SK-N-SH (cell line): ENCODE measurements at regions not wholly inside any gene's neighbourhood (a gene's known extent, or its start where the extent isn't known, plus 50 kb on each side); places are given as distances from the start of the nearest gene placed in this dataset.

ENCODE experiments used
- CTCF ChIA-PET: fragments of 300-600, 350-600 bp; formaldehyde crosslinking; extraction: SDS; loops from one replicate; lab custom pipeline; 2021; lab: Yijun Ruan, JAX
- POLR2A ChIA-PET: fragments of 350-600 bp; sonication (Branson Sonifier 250); formaldehyde crosslinking; extraction: SDS; loops from one replicate; lab custom pipeline; 2020; ENCODE audit warnings: antibody characterized with exemption, inconsistent platforms; lab: Yijun Ruan, JAX
- DNase-seq: peaks from one replicate; pipeline ENCODE4 v3.0.0; 2012
- H2AFZ ChIP-seq: fragments of 200-600 bp; sonication (generic); 2 replicates; pipeline ENCODE4 v1.8.1; 2016; ENCODE audit warnings: antibody characterized with exemption, mild to moderate bottlenecking, low read depth
- H3F3A ChIP-seq: fragments of 200-600 bp; sonication (generic); replicated peaks from 2 replicates; pipeline ENCODE3; 2016; ENCODE audit warnings: antibody characterized with exemption, mild to moderate bottlenecking; ENCODE audit not compliant: insufficient read depth
- H3K27ac ChIP-seq, 2 experiments: fragments of 200-500 bp in 1 of 2; fragments of 200-600 bp in 1 of 2; sonication (Bioruptor generic) in 1 of 2; sonication (generic), shearing (Covaris generic) in 1 of 2; 2 replicates each; pipeline versions ENCODE4 v1.5.1 to v1.6.1; 2014 to 2016; ENCODE audit warnings: low read depth in 2 of 2, inconsistent platforms in 1 of 2, low read length in 1 of 2, mild to moderate bottlenecking in 1 of 2, mixed read lengths in 1 of 2
- H3K27me3 ChIP-seq: fragments of 200-600 bp; sonication (generic), shearing (Covaris generic); 2 replicates; pipeline ENCODE4 v1.6.1; 2016; ENCODE audit warnings: mixed run types; ENCODE audit not compliant: insufficient read depth
- H3K36me3 ChIP-seq, 2 experiments: fragments of 200-500 bp in 1 of 2; fragments of 200-600 bp in 1 of 2; sonication (Bioruptor generic) in 1 of 2; sonication (generic) in 1 of 2; replicated peaks in 1 of 2; 2 replicates each; pipeline versions ENCODE3 to v1.5.1; 2014 to 2016; ENCODE audit warnings: low read length in 1 of 2, mild to moderate bottlenecking in 1 of 2; ENCODE audit not compliant: insufficient read depth in 2 of 2, control insufficient read depth in 1 of 2
- H3K4me1 ChIP-seq, 2 experiments: fragments of 200-500 bp in 1 of 2; fragments of 200-600 bp in 1 of 2; sonication (Bioruptor generic) in 1 of 2; sonication (generic), shearing (Covaris generic) in 1 of 2; 2 replicates each; pipeline versions ENCODE4 v1.5.1 to v1.6.1; 2014 to 2016; ENCODE audit warnings: low read depth in 1 of 2, low read length in 1 of 2, mixed run types in 1 of 2; ENCODE audit not compliant: insufficient read depth in 2 of 2, control insufficient read depth in 1 of 2
- H3K4me2 ChIP-seq: fragments of 200-600 bp; sonication (generic), shearing (Covaris generic); 2 replicates; pipeline ENCODE4 v1.6.1; 2017; ENCODE audit warnings: mixed run types
- H3K4me3 ChIP-seq, 2 experiments: fragments of 200-500 bp in 1 of 2; fragments of 200-600 bp in 1 of 2; sonication (Bioruptor generic) in 1 of 2; sonication (generic), shearing (Covaris generic) in 1 of 2; 2 replicates each; pipeline versions ENCODE4 v1.5.1 to v1.8.1; 2014 to 2016; ENCODE audit warnings: low read depth in 2 of 2, inconsistent platforms in 1 of 2, low read length in 1 of 2, mild to moderate bottlenecking in 1 of 2, mixed read lengths in 1 of 2, moderate library complexity in 1 of 2
- H3K79me2 ChIP-seq: fragments of 200-600 bp; sonication (generic); 2 replicates; pipeline ENCODE4 v1.8.1; 2017; ENCODE audit warnings: mild to moderate bottlenecking; ENCODE audit not compliant: insufficient read depth
- H3K9ac ChIP-seq: fragments of 200-600 bp; sonication (generic); 2 replicates; pipeline ENCODE4 v1.6.1; 2017; ENCODE audit warnings: mixed run types
- H3K9me2 ChIP-seq: fragments of 200-600 bp; sonication (generic); 2 replicates; pipeline ENCODE4 v1.6.1; 2017; ENCODE audit warnings: mixed run types
- H3K9me3 ChIP-seq: fragments of 200-600 bp; sonication (generic); 2 replicates; pipeline ENCODE4 v1.6.1; 2017; ENCODE audit warnings: mixed run types, mild to moderate bottlenecking, moderate library complexity
- H4K20me1 ChIP-seq: fragments of 200-600 bp; sonication (generic); 2 replicates; pipeline ENCODE4 v1.6.1; 2017; ENCODE audit warnings: mild to moderate bottlenecking, mixed run types; ENCODE audit not compliant: insufficient read depth
- CHD2 ChIP-seq: fragments of 150-350 bp; IDR thresholded peaks from 2 replicates; pipeline ENCODE4 v1.6.1; 2018; ENCODE audit warnings: low read length; ENCODE audit not compliant: partially characterized antibody
- EP300 ChIP-seq, 2 experiments: IDR thresholded peaks; 2 replicates each; pipeline versions ENCODE4 v1.4.0 to v1.6.1; 2012; ENCODE audit warnings: borderline replicate concordance in 1 of 2, low read depth in 1 of 2, low read length in 1 of 2
- FOSL2 ChIP-seq: IDR thresholded peaks from 2 replicates; pipeline ENCODE4 v1.4.0; 2012; ENCODE audit warnings: low read depth, mild to moderate bottlenecking, moderate library complexity, borderline replicate concordance
- FOXM1 ChIP-seq: IDR thresholded peaks from 2 replicates; pipeline ENCODE4 v1.4.0; 2012; ENCODE audit warnings: low read depth, mild to moderate bottlenecking
- JUND ChIP-seq: IDR thresholded peaks from 2 replicates; pipeline ENCODE4 v1.4.0; 2012
- NRF1 ChIP-seq: IDR thresholded peaks from 2 replicates; pipeline ENCODE4 v1.6.1; 2012; ENCODE audit warnings: low read depth, mild to moderate bottlenecking, low read length
- POLR2AphosphoS5 ChIP-seq: IDR thresholded peaks from 2 replicates; pipeline ENCODE4 v1.6.1; 2012; ENCODE audit warnings: low read depth, low read length
- SIN3A ChIP-seq: IDR thresholded peaks from 2 replicates; pipeline ENCODE4 v1.6.1; 2012; ENCODE audit warnings: low read depth, mild to moderate bottlenecking, low read length, moderate library complexity, borderline replicate concordance
- SMC3 ChIP-seq: IDR thresholded peaks from 2 replicates; pipeline ENCODE4 v1.6.1; 2012; ENCODE audit warnings: low read depth, low read length, improper control_type of control experiment
- TEAD4 ChIP-seq: IDR thresholded peaks from 2 replicates; pipeline ENCODE4 v1.4.0; 2012; ENCODE audit warnings: mild to moderate bottlenecking, borderline replicate concordance; ENCODE audit not compliant: insufficient read depth
- ZBTB33 ChIP-seq: IDR thresholded peaks from 2 replicates; pipeline ENCODE4 v1.4.0; 2012; ENCODE audit warnings: low read depth, borderline replicate concordance
- WGBS: methylation state at CpG from one replicate; pipeline ENCODE4 v1.1.6; 2017; ENCODE audit warnings: low lambda C conversion rate; 5-methylcytosine and 5-hydroxymethylcytosine counted together
- TF ChIP-seq, protein P1 (sequence below): fragments of 150-350 bp; IDR thresholded peaks from 2 replicates; pipeline ENCODE4 v1.6.1; 2016; ENCODE audit warnings: mild to moderate bottlenecking, low read depth, low read length

DNA sequence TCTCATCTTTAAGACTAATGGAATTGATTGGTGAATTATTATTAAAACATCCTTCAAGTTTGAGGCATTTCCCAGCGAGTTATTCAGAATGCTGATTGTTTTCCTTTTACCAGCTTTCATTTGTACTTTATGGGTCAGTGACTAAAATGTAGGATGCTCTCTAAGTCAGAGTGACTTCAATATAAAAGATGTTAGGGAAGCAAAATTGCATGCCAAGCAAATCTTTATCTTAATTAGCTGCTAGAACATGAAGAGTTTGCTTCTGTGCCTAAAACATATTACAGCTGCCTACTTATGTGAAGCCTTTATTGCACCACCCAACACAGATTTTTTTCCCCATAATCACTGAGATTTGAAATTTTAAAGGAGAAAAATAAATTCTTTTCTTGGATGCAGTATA, 79.8 kb upstream of the CYYR1 start (continued):
- no peak for TF ChIP-seq ZBTB33
- TF ChIP-seq, all 33 proteins: peak for 0

- Histone ChIP-seq H3K27ac (no peak overlapping the region), H3K4me1 (no peaks in the 10 kb centered on the region), H3K9ac (no peak overlapping the region), H3K9me3 (no peaks in the 10 kb centered on the region), H3K4me3 (no peak overlapping the region), H3K36me3 (no peaks in the 10 kb centered on the region), H3F3A (no peaks in the 10 kb centered on the region), H3K9me2 (no peaks in the 10 kb centered on the region), H3K79me2 (no peaks in the 10 kb centered on the region), H4K20me1 (no peaks in the 10 kb centered on the region), H3K4me2 (no peak overlapping the region), H3K27me3 (no peaks in the 10 kb centered on the region), H2AFZ (no peak overlapping the region)
- TF ChIP-seq POLR2AphosphoS5 (no peak), TEAD4 (no peak), CHD2 (no peak), JUND (no peak), SMC3 (no peak), FOXM1 (no peak), ZBTB33 (no peak), FOSL2 (no peak), SIN3A (no peak), NRF1 (no peak), EP300 (IDR thresholded peaks at IDR 0.05; ENCODE audit: borderline replicate concordance in 1 of 2, low read depth in 1 of 2, low read length in 1 of 2) (no peak)
- TF ChIP-seq, protein P1, sequence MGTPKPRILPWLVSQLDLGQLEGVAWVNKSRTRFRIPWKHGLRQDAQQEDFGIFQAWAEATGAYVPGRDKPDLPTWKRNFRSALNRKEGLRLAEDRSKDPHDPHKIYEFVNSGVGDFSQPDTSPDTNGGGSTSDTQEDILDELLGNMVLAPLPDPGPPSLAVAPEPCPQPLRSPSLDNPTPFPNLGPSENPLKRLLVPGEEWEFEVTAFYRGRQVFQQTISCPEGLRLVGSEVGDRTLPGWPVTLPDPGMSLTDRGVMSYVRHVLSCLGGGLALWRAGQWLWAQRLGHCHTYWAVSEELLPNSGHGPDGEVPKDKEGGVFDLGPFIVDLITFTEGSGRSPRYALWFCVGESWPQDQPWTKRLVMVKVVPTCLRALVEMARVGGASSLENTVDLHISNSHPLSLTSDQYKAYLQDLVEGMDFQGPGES = no peak
- DNase-seq = no peak
- ChIA-PET CTCF (no interaction called here), POLR2A (no interaction called here)
- WGBS = 0% methylated on average over 1 of the region's 1 CpG
Observed at GRCh38 chr21:26641062-26641461, 68.0 kb upstream of the CYYR1 start.
